ENCODE measurements at regions not wholly inside any gene's neighbourhood (a gene's known extent, or its start where the extent isn't known, plus 50 kb on each side); places are given as distances from the start of the nearest gene placed in this dataset.

GRCh38 chr5:42230839-42231238 lies 192.4 kb upstream of the GHR start:
- CTCF ChIA-PET, result no interaction called here
- intact Hi-C loops (cut with micrococcal nuclease), result no loop called here
- Mint-ChIP-seq H3K27me3 (ENCODE audit: insufficient read depth, unreplicated experiment) (no peaks in the 10 kb centered on the region), H3K27ac (ENCODE audit: low read depth, unreplicated experiment) (no peak overlapping the region), H3K4me1 (ENCODE audit: insufficient read depth, unreplicated experiment) (peaks cover 9% of the 10 kb centered on the region), H3K36me3 (ENCODE audit: insufficient read depth, unreplicated experiment) (no peaks in the 10 kb centered on the region), H3K4me3 (ENCODE audit: unreplicated experiment) (no peak overlapping the region), H3K9me3 (ENCODE audit: unreplicated experiment) (no peaks in the 10 kb centered on the region)
- BruUV-seq (replicated peaks), result no TSS peak
- TF ChIP-seq, protein P1, sequence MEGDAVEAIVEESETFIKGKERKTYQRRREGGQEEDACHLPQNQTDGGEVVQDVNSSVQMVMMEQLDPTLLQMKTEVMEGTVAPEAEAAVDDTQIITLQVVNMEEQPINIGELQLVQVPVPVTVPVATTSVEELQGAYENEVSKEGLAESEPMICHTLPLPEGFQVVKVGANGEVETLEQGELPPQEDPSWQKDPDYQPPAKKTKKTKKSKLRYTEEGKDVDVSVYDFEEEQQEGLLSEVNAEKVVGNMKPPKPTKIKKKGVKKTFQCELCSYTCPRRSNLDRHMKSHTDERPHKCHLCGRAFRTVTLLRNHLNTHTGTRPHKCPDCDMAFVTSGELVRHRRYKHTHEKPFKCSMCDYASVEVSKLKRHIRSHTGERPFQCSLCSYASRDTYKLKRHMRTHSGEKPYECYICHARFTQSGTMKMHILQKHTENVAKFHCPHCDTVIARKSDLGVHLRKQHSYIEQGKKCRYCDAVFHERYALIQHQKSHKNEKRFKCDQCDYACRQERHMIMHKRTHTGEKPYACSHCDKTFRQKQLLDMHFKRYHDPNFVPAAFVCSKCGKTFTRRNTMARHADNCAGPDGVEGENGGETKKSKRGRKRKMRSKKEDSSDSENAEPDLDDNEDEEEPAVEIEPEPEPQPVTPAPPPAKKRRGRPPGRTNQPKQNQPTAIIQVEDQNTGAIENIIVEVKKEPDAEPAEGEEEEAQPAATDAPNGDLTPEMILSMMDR (IDR thresholded peaks at IDR 0.05; ENCODE audit: unreplicated experiment), result no peak
- no peak for DNase-seq (ENCODE audit: unreplicated experiment)
- POLR2A ChIA-PET, result no interaction called here

DNA sequence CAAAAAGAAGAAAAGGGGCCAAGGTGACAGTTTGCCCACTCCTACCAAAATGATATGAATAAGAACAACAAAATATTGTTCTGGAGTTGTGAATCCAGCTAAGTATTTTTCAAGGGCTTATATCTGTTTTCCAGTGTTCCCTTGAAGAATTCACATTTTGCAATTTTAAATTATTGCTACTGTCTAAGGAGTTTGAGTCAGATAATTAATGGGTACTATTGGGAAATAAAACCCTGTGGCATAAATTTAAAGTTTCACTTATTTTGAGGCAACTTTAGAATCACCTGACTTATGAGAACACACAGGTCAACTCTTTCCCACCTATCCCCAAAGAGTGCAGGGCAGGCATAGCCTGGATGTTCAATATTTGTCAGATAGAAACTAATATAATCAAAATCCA lies 188.0 kb upstream of the GHR start:
- Mint-ChIP-seq H3K27me3 (ENCODE audit: insufficient read depth, unreplicated experiment) (no peaks in the 10 kb centered on the region), H3K4me1 (ENCODE audit: insufficient read depth, unreplicated experiment) (peaks cover 13% of the 10 kb centered on the region), H3K9me3 (ENCODE audit: unreplicated experiment) (no peaks in the 10 kb centered on the region), H3K36me3 (ENCODE audit: insufficient read depth, unreplicated experiment) (no peaks in the 10 kb centered on the region), H3K27ac (ENCODE audit: low read depth, unreplicated experiment) (peak overlapping the region; percentile 49), H3K4me3 (ENCODE audit: unreplicated experiment) (no peak overlapping the region)
- ChIA-PET CTCF (interaction anchor here (0.5 to 1.5 kb wide), 4 partner anchors 10 to 655 kb away, joined by 3 to 4 read pairs (median 3); partner anchors contain the start of gene GHR), POLR2A (no interaction called here)
- DNase-seq (ENCODE audit: unreplicated experiment), result peak; percentile 21
- no TSS peak for BruUV-seq (replicated peaks)
- intact Hi-C loops (cut with micrococcal nuclease), result no loop called here
- TF ChIP-seq, protein P1 (IDR thresholded peaks at IDR 0.05; ENCODE audit: unreplicated experiment), result no peak

GRCh38 chr5:42235837-42236236 lies 187.4 kb upstream of the GHR start:
- intact Hi-C loops (cut with micrococcal nuclease), result no loop called here
- Mint-ChIP-seq H3K9me3 (ENCODE audit: unreplicated experiment) (no peaks in the 10 kb centered on the region), H3K4me3 (ENCODE audit: unreplicated experiment) (no peak overlapping the region), H3K27me3 (ENCODE audit: insufficient read depth, unreplicated experiment) (no peaks in the 10 kb centered on the region), H3K36me3 (ENCODE audit: insufficient read depth, unreplicated experiment) (no peaks in the 10 kb centered on the region), H3K27ac (ENCODE audit: low read depth, unreplicated experiment) (peak overlapping the region; percentile 49), H3K4me1 (ENCODE audit: insufficient read depth, unreplicated experiment) (peaks cover 13% of the 10 kb centered on the region)
- ChIA-PET CTCF (interaction anchor here (0.5 to 1.5 kb wide), 4 partner anchors 11 to 654 kb away, joined by 3 to 4 read pairs (median 3); partner anchors contain the start of gene GHR), POLR2A (no interaction called here)
- BruUV-seq (replicated peaks), result no TSS peak
- TF ChIP-seq, protein P1 (IDR thresholded peaks at IDR 0.05; ENCODE audit: unreplicated experiment), result no peak
- DNase-seq (ENCODE audit: unreplicated experiment), result no peak

DNA sequence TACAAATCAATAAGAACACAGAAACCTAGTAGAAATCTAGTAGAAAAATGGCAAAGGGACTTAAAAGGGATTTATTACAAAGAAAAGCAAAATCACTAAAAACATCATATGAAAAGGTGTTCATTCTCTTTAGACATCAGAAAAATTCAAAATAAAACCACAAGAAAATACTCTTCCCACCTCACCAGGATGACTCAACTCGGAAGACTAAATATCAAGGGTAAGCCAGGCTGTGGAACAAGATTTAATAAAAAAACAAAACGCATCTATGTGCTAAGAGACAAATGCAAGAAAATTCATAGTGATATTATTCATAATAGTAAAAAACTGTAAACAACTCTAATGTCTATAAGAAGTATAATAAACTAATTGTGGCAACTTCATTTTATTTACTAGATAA lies 181.6 kb upstream of the GHR start:
- intact Hi-C loops (cut with micrococcal nuclease), result no loop called here
- DNase-seq (ENCODE audit: unreplicated experiment), result no peak
- H3K36me3 Mint-ChIP-seq (ENCODE audit: insufficient read depth, unreplicated experiment), result no peaks in the 10 kb centered on the region
- H3K27me3 Mint-ChIP-seq (ENCODE audit: insufficient read depth, unreplicated experiment), result no peaks in the 10 kb centered on the region
- no TSS peak for BruUV-seq (replicated peaks)
- TF ChIP-seq, protein P1 (IDR thresholded peaks at IDR 0.05; ENCODE audit: unreplicated experiment), result no peak
- ChIA-PET CTCF (interaction anchor here (0.6 to 1.1 kb wide), 2 partner anchors 22 to 101 kb away, joined by 3 read pairs; no protein-coding TSS in a partner anchor), POLR2A (interaction anchor here (0.7 kb wide), 1 partner anchor 14 kb away, joined by 3 read pairs; no protein-coding TSS in a partner anchor)
- peaks cover 9% of the 10 kb centered on the region for H3K4me1 Mint-ChIP-seq (ENCODE audit: insufficient read depth, unreplicated experiment)
- no peaks in the 10 kb centered on the region for H3K9me3 Mint-ChIP-seq (ENCODE audit: unreplicated experiment)
- no peak overlapping the region for H3K4me3 Mint-ChIP-seq (ENCODE audit: unreplicated experiment)
- peak overlapping the region; percentile 54 for H3K27ac Mint-ChIP-seq (ENCODE audit: low read depth, unreplicated experiment)

All from MCF 10A (cell line).